ENCODE measurements at regions not wholly inside any gene's neighbourhood (a gene's known extent, or its start where the extent isn't known, plus 50 kb on each side); places are given as distances from the start of the nearest gene placed in this dataset.

DNA sequence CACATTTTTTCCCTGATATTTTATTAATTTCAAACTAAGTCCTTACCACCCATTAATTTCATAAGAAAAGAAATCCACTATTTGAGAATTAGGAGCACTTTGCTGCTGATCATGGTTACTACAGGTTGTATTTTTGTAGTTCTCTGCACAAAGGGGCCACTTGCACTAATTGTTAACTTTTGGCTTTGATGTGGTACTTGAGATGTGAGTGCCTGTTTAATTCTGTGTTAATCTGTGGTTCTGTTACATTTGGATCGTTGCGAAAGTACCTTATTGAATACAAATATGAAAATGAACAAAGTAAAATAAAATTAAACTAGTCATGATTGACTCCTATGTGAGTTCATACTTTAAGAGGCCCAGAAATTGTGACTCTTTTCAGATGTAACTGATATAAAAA, 374.9 kb upstream of the RGS6 start:
- TF ChIP-seq CTCF (IDR thresholded peaks at IDR 0.05), result no peak
- no peak for TF ChIP-seq EP300 (IDR thresholded peaks at IDR 0.05)
